GM23338 (cell line): ENCODE measurements at regions not wholly inside any gene's neighbourhood (a gene's known extent, or its start where the extent isn't known, plus 50 kb on each side); places are given as distances from the start of the nearest gene placed in this dataset.

ENCODE experiments used
- ATAC-seq: fragments of 200-7000 bp; cut with Tn5 transposase; 3 replicates; pipeline ENCODE4 v1.9.1; 2020
- DNase-seq: peaks from one replicate; pipeline ENCODE4 v3.0.0-alpha.2; 2015; ENCODE audit warnings: low spot score
- H2AFZ ChIP-seq: fragments of 200-600 bp; sonication (generic); 2 replicates; pipeline ENCODE4 v1.8.0; 2016; ENCODE audit warnings: antibody characterized with exemption, mild to moderate bottlenecking, moderate library complexity
- H3F3A ChIP-seq: fragments of 200-600 bp; sonication (generic); replicated peaks from 2 replicates; pipeline ENCODE4 v1.8.0; 2017; ENCODE audit warnings: antibody characterized with exemption, mixed run types, low read depth
- H3K27ac ChIP-seq: fragments of 200-600 bp; sonication (generic); 2 replicates; pipeline ENCODE4 v1.6.1; 2016; ENCODE audit warnings: low read depth
- H3K27me3 ChIP-seq: fragments of 200-600 bp; sonication (generic); 2 replicates; pipeline ENCODE4 v1.8.0; 2016; ENCODE audit warnings: mild to moderate bottlenecking, mixed run types, moderate library complexity; ENCODE audit not compliant: insufficient read depth
- H3K36me3 ChIP-seq: fragments of 200-600 bp; sonication (generic); 2 replicates; pipeline ENCODE4 v1.8.0; 2016; ENCODE audit warnings: mild to moderate bottlenecking; ENCODE audit not compliant: insufficient read depth
- H3K4me1 ChIP-seq: fragments of 200-600 bp; sonication (generic); 2 replicates; pipeline ENCODE4 v1.8.0; 2016; ENCODE audit warnings: mild to moderate bottlenecking, moderate library complexity; ENCODE audit not compliant: insufficient read depth
- H3K4me2 ChIP-seq: fragments of 200-600 bp; sonication (generic); 2 replicates; pipeline ENCODE4 v1.7.1; 2017; ENCODE audit warnings: mixed run types
- H3K4me3 ChIP-seq: fragments of 200-600 bp; sonication (generic); 2 replicates; pipeline ENCODE4 v1.6.1; 2016; ENCODE audit warnings: mixed run types
- H3K79me2 ChIP-seq: fragments of 200-600 bp; sonication (generic); replicated peaks from 2 replicates; pipeline ENCODE4 v1.8.0; 2017; ENCODE audit warnings: mild to moderate bottlenecking; ENCODE audit not compliant: insufficient read depth
- H3K9me2 ChIP-seq: fragments of 200-600 bp; sonication (generic); 2 replicates; pipeline ENCODE4 v1.8.0; 2017; ENCODE audit not compliant: insufficient read depth
- H4K20me1 ChIP-seq: fragments of 200-600 bp; sonication (generic); replicated peaks from 2 replicates; pipeline ENCODE4 v1.8.0; 2017; ENCODE audit warnings: mild to moderate bottlenecking; ENCODE audit not compliant: insufficient read depth
- H3K27ac Mint-ChIP-seq: 2 replicates; pipeline ENCODE4 v1.8.0; 2020; ENCODE audit warnings: inconsistent platforms, mild to moderate bottlenecking, moderate library complexity, mixed read lengths
- H3K27me3 Mint-ChIP-seq: 3 replicates; pipeline ENCODE4 v1.8.0; 2022; ENCODE audit warnings: low read depth, mild to moderate bottlenecking, moderate library complexity, mixed read lengths, inconsistent platforms; ENCODE audit not compliant: insufficient read depth, poor library complexity
- H3K36me3 Mint-ChIP-seq: 3 replicates; pipeline ENCODE4 v1.8.0; 2021; ENCODE audit warnings: low read depth, mild to moderate bottlenecking, inconsistent platforms, moderate library complexity, mixed read lengths
- H3K4me1 Mint-ChIP-seq: 3 replicates; pipeline ENCODE4 v1.8.0; 2020; ENCODE audit warnings: mild to moderate bottlenecking, inconsistent platforms, mixed read lengths
- H3K4me3 Mint-ChIP-seq: 3 replicates; pipeline ENCODE4 v1.8.0; 2021; ENCODE audit warnings: moderate library complexity, mild to moderate bottlenecking, inconsistent platforms, mixed read lengths
- H3K9me3 Mint-ChIP-seq: 3 replicates; pipeline ENCODE4 v1.8.0; 2020; ENCODE audit warnings: moderate library complexity, mild to moderate bottlenecking, inconsistent platforms, mixed read lengths
- CREB1 ChIP-seq: fragments of 250-450 bp; sonication (Bioruptor Pico); IDR thresholded peaks from 2 replicates; pipeline ENCODE4 v1.5.0; 2020; ENCODE audit warnings: low read depth, mild to moderate bottlenecking, moderate library complexity
- CTCF ChIP-seq, 2 experiments: fragments of 200-600 bp in 1 of 2; sonication (generic) in 1 of 2; conservative IDR thresholded peaks; 2 replicates each; pipeline versions ENCODE4 v1.5.1 to v1.6.1; 2016 to 2017; ENCODE audit warnings: antibody characterized with exemption in 2 of 2, low read depth in 2 of 2, mild to moderate bottlenecking in 2 of 2, moderate library complexity in 1 of 2
- ETS1 ChIP-seq: IDR thresholded peaks from 2 replicates; pipeline ENCODE4 v1.6.1; 2016; ENCODE audit warnings: antibody characterized with exemption
- EZH2 ChIP-seq: fragments of 200-600 bp; sonication (generic); IDR thresholded peaks from one replicate; pipeline ENCODE4 v1.8.0; 2017; ENCODE audit warnings: antibody characterized with exemption, mild to moderate bottlenecking, low read depth; ENCODE audit not compliant: unreplicated experiment
- EZH2phosphoT487 ChIP-seq: fragments of 200-600 bp; sonication (generic); IDR thresholded peaks from one replicate; pipeline ENCODE4 v1.8.1; 2018; ENCODE audit warnings: antibody characterized with exemption; ENCODE audit not compliant: unreplicated experiment
- JUNB ChIP-seq: IDR thresholded peaks from one replicate; pipeline ENCODE4 v1.6.1; 2016; ENCODE audit warnings: antibody characterized with exemption; ENCODE audit not compliant: unreplicated experiment
- NANOG ChIP-seq: IDR thresholded peaks from 2 replicates; pipeline ENCODE4 v1.6.1; 2016; ENCODE audit warnings: antibody characterized with exemption, borderline replicate concordance
- POLR2AphosphoS5 ChIP-seq: IDR thresholded peaks from 2 replicates; pipeline ENCODE4 v1.6.1; 2016; ENCODE audit warnings: antibody characterized with exemption, low read depth
- REST ChIP-seq: IDR thresholded peaks from one replicate; pipeline ENCODE4 v1.6.1; 2018; ENCODE audit warnings: antibody characterized with exemption; ENCODE audit not compliant: unreplicated experiment
- STAT1 ChIP-seq: IDR thresholded peaks from one replicate; pipeline ENCODE4 v1.6.1; 2016; ENCODE audit warnings: antibody characterized with exemption; ENCODE audit not compliant: unreplicated experiment
- ZNF114 ChIP-seq: fragments of 250-450 bp; sonication (Bioruptor Pico); IDR thresholded peaks from 2 replicates; pipeline ENCODE4 v1.5.0; 2020; ENCODE audit warnings: mild to moderate bottlenecking, moderate library complexity
- ZNF331 ChIP-seq: fragments of 250-450 bp; sonication (Bioruptor Pico); IDR thresholded peaks from 2 replicates; pipeline ENCODE4 v1.5.0; 2020; ENCODE audit warnings: low read depth, mild to moderate bottlenecking, moderate library complexity
- ZNF462 ChIP-seq: fragments of 250-450 bp; sonication (Bioruptor Pico); IDR thresholded peaks from 2 replicates; pipeline ENCODE4 v1.5.0; 2020; ENCODE audit warnings: mild to moderate bottlenecking, moderate library complexity

GRCh38 chr6:166825553-166826145 is 130.7 kb downstream of the RNASET2 start (continued):
- TF ChIP-seq ZNF462 (CRISPR knock-in tag), result no peak
- TF ChIP-seq STAT1, result no peak

GRCh38 chr6:166824880-166825250 is 131.5 kb downstream of the RNASET2 start:
- Histone ChIP-seq H3K36me3 (no peaks in the 10 kb centered on the region), H3K27ac (no peak overlapping the region), H3K4me3 (no peak overlapping the region), H3K9me2 (no peaks in the 10 kb centered on the region), H3K79me2 (no peaks in the 10 kb centered on the region), H3K4me1 (no peaks in the 10 kb centered on the region), H4K20me1 (no peaks in the 10 kb centered on the region), H3K27me3 (no peaks in the 10 kb centered on the region), H3F3A (no peaks in the 10 kb centered on the region), H2AFZ (no peak overlapping the region), H3K4me2 (no peak overlapping the region)
- Mint-ChIP-seq H3K27me3 (no peaks in the 10 kb centered on the region), H3K9me3 (no peaks in the 10 kb centered on the region), H3K4me1 (no peaks in the 10 kb centered on the region), H3K4me3 (no peak overlapping the region), H3K36me3 (no peaks in the 10 kb centered on the region), H3K27ac (no peak overlapping the region)
- no peak for DNase-seq
- no peak for ATAC-seq
- no peak for TF ChIP-seq ZNF331
- no peak for TF ChIP-seq ETS1
- TF ChIP-seq EZH2phosphoT487, result no peak
- no peak for TF ChIP-seq EZH2
- no peak for TF ChIP-seq CTCF (conservative IDR thresholded peaks at IDR 0.05; ENCODE audit: low read depth in 2 of 2)
- TF ChIP-seq JUNB, result no peak
- TF ChIP-seq CREB1 (CRISPR knock-in tag), result no peak
- TF ChIP-seq NANOG, result no peak
- TF ChIP-seq POLR2AphosphoS5, result no peak
- TF ChIP-seq REST, result no peak
- no peak for TF ChIP-seq STAT1
- TF ChIP-seq ZNF114 (CRISPR knock-in tag), result no peak
